ENCODE measurements at regions not wholly inside any gene's neighbourhood (a gene's known extent, or its start where the extent isn't known, plus 50 kb on each side); places are given as distances from the start of the nearest gene placed in this dataset.

- no peak for DNase-seq
These were observed 101.3 kb upstream of the ANO1 start for GRCh38 chr11:69976794-69977193.

DNA sequence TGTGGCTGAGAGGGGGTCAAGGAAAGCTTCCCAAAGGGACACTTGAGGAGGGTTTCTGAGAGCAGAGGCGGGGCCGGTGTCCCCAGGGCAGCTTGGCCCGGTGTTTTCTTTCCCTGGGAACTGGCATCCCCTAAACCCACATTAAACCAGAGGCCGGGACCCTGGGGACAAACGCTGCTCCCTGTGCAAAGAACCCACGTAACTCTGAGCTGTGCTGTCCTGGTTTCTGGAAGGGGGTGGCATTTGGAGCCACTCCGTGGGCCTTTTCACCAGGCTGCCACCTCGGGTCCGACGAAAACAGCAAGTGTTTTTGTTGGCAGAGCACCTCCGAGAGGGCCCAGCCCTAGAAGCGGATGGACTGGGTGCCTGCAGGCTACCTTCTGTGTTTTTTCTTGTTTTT lies 100.2 kb upstream of the ANO1 start:
- no peak for DNase-seq

DNA sequence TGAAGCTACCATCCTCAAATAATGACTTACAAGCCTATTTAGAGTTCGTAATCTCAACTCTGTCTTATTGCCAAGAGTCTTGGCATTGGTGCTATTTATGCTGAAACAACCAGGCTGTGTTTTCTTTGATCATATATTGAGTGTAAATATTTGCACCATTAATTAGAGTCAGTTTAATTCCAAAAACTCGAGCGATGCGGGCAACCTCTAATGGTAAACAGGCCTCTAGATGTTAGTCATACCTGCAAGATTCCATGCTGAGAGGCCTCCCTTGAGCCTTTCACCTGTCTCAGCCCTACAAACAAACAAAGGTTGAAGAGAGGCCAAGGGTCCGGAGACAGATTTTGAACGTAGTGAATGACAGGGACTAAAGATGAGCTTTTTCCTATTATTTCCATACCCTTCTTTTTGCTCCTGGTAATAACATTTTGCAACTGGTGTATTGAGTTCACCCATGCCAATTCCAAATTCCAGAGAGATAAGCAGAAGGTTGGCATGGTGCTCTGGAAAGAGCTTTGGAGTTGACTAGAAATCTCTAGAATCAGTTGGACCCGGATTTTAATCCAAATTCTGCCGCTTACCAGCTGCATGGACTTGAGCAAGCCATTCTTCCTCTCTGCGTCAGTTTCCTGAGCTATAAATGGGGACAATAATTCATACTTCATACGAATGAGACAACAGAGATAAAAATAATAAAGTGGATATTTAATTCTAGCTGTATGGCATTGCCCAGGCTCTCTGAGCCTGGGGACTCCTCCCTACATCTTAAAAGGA lies 99.1 kb upstream of the ANO1 start:
- DNase-seq = no peak

- no peak for DNase-seq
These were observed 98.5 kb upstream of the ANO1 start for GRCh38 chr11:69979632-69980031.

DNA sequence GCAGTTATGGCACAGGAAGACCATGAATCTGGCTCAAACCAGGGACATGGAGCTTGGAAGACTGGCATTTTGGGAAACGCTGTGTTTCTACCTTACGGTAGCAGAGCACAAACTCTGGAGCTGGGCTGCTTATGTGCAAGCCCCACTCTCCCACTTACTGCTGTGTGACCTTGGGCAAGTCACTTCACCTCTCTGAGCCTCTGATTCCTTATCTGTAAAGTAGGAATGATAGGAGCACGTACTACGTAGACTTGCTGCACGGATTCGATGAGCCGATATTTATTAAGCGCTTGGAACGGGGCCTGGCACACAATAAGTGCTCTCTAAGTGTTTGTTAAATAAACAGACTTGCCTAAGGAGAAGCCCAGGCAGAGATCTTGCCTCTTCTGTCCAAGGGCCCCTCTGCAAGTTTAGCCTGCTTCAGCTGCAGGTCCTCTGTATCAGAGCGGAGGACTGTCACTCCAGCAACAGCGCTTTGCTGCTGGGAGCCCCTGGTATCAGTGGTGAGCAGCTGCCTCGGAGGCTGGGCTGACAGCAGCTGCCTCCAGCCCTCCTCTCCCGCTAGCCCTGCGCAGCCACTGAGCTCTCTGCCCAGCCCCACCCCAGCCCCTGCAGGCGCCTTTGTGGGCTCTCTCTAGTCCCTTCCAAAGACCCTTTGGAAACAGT lies 96.9 kb upstream of the ANO1 start:
- DNase-seq = no peak

DNA sequence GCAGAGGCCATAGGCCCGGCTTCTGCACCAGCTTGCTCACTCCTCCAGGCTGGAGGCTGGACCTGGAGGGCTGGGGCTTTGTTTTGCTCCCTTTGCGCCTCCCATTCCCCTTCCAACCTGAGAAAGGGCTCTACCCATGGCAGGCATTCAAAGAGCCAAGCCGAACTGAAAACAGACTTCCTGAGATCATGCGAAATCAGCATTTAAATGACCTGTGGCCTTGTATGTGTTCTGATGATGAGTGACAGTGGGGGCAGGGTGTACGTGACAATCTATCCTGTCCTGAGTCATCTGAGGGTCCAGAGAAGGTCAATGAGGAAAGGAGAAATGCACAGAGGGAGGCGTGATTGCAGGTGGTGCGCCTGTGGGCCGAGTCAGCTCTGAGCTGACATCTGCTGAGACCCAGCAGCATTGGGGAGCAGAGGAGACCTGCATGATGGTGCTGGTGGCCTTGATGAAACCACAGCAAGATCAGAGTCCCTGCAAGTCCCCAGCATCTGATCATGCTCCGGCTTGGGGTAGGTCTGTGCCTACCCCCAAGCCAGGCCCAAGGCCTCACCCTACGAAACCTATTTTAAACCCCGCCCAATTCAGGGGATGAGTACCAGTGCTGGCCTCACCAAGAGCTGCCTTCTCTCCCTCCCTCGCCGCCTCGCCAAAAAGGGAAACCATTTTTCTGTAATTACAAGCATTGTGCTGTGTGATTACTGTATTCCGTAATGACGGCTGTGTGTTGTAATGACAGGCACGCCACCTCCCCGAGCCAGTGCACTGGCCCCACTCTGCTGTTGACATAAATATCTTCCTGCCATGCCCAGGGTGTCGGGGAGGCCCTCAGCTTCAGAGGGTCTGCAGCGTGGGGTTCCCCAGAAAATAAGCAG lies 95.2 kb upstream of the ANO1 start:
- DNase-seq = no peak

DNA sequence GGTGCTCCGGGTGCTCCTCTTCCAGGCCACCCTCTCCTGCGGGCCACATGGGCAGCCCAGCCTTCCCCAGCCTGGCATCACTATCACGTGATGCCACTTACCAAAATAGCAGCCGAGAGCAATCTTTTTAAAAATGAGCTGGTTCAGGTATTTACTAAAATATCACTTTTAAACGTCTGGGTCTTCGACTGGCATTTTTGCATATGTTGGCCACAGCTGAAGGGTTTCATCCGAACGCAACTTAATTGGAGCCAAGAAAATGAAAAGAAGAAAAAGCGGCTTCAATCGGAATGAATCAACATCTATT lies 94.6 kb upstream of the ANO1 start:
- no peak for DNase-seq

GRCh38 chr11:69983897-69984438 lies 94.1 kb upstream of the ANO1 start:
- DNase-seq = no peak

- DNase-seq = peak; percentile 43
These were observed 93.5 kb upstream of the ANO1 start for GRCh38 chr11:69984457-69985261.

- DNase-seq = peak; percentile 47
These were observed 92.8 kb upstream of the ANO1 start for GRCh38 chr11:69985331-69985640.

GRCh38 chr11:69985641-69986439 lies 92.3 kb upstream of the ANO1 start:
- DNase-seq = peak; percentile 49

- DNase-seq = peak; percentile 35
These were observed 91.7 kb upstream of the ANO1 start for GRCh38 chr11:69986440-69986787.

GRCh38 chr11:69986830-69987229 lies 91.3 kb upstream of the ANO1 start:
- no peak for DNase-seq

DNA sequence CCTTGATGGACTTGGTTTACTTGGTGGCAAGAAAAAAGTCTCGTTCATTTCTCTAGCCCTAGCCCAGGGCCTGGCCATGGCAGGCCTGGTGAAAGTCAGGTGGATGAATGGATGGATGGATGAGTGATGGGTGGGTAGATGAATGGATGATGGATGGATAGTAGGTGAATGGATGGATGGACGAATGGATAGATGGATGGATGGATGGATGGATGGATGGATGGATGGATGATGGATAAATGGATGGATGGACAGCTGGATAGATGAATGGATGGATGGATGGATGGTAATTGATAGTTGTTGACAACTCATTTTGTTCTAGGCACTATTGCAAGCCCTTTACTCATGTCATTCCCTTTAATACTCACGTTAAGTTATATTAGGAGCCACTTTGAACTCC lies 86.1 kb upstream of the ANO1 start:
- no peak for DNase-seq

- DNase-seq = no peak
These were observed 85.0 kb upstream of the ANO1 start for GRCh38 chr11:69992943-69993694.

DNA sequence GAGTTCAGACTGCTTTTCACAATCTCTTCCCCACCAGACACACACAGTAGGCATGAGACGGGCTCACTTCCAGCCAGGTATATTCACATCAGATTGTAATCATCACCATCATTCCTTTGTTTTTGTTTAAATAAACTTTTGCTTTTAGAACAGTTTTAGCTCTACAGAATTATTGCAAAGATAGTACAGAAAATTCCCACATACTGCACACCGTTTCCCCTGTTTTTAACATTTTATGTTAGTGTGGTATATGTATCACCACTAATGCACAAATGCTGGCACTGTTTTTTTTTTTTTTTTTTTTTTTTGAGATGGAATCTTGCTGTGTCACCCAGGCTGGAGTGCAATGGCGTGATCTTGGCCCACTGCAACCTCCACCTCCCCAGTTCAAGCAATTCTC lies 83.3 kb upstream of the ANO1 start:
- DNase-seq = no peak

DNA sequence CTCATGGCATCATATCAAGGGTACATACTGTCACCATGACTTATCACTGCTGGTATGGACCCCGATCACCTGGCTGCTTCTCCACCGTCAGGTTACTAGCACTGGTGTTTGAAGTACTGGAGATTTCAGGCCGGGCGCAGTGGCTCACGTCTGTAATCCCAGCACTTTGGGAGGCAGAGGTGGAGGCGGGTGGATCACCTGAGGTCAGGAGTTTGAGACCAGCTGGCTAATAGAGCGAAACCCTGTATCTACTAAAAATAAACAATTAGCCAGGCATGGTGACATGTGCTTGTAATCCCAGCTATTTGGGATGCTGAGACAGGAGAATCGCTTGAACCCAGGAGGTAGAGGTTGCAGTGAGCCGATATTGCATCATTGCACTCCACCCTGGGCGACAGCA lies 82.4 kb upstream of the ANO1 start:
- no peak for DNase-seq

DNA sequence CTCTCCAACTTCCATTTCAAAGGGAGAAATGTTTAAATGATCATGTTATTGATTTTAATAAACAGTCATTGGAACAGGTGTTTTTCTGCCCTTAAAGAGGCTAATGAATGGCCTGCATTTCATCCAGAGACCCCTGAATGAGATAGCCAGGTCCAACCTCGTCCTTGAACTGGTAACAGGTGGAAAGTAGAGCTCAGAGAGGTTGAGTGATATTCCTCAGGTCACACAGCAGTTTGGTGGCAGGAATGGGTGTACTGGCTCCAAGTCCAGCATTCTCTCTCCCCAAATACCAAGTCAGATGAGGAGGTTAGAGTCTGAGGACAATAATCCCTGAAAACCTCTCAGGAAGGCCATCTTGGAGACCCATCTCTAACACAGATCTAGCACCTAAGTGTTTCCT lies 81.7 kb upstream of the ANO1 start:
- DNase-seq = no peak

GRCh38 chr11:69997352-69997751 lies 80.8 kb upstream of the ANO1 start:
- no peak for DNase-seq

- DNase-seq = no peak
These were observed 78.4 kb upstream of the ANO1 start for GRCh38 chr11:69999721-70000120.

DNA sequence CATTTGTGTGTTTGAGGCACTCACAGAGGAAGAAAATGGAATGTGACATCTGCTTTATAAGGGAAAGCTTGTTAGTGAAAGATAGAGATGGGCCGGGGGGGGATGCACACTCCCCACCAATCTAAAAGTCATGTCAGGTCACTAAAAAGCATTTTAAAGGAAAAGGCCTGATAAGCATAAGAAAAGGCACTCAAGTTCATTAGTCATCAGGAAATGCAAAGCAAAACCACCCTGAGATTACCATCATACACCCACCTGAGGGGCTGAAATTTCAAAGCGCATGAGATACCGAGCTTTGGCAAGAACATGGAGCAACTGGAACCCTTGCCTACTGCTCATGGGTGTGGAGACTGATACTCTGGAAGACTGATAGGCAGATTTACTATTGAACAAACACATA lies 77.9 kb upstream of the ANO1 start:
- DNase-seq = no peak
